IPS-20b (cell line): ENCODE measurements at regions not wholly inside any gene's neighbourhood (a gene's known extent, or its start where the extent isn't known, plus 50 kb on each side); places are given as distances from the start of the nearest gene placed in this dataset.

Source experiments
- H3K27ac ChIP-seq: one replicate; pipeline ENCODE4 v1.5.1; 2013; ENCODE audit warnings: low read length
- H3K27me3 ChIP-seq: 2 replicates; pipeline ENCODE4 v1.6.1; 2013; ENCODE audit warnings: mild to moderate bottlenecking, low read length, inconsistent platforms; ENCODE audit not compliant: insufficient read depth
- H3K36me3 ChIP-seq: 2 replicates; pipeline ENCODE4 v1.6.1; 2013; ENCODE audit warnings: low read depth, mild to moderate bottlenecking, inconsistent platforms, low read length, moderate library complexity; ENCODE audit not compliant: insufficient read depth
- H3K4me1 ChIP-seq: 2 replicates; pipeline ENCODE4 v1.6.1; 2013; ENCODE audit warnings: mild to moderate bottlenecking, control low read depth, inconsistent platforms, low read length, moderate library complexity; ENCODE audit not compliant: insufficient read depth
- H3K4me3 ChIP-seq: 2 replicates; pipeline ENCODE4 v1.5.1; 2013; ENCODE audit warnings: mild to moderate bottlenecking, low read length, inconsistent platforms
- H3K9ac ChIP-seq: 2 replicates; pipeline ENCODE4 v1.6.1; 2013; ENCODE audit warnings: low read depth, mild to moderate bottlenecking, inconsistent platforms, low read length, moderate library complexity
- H3K9me3 ChIP-seq: 2 replicates; pipeline ENCODE4 v1.6.1; 2013; ENCODE audit warnings: mild to moderate bottlenecking, low read depth, low read length, inconsistent platforms; ENCODE audit not compliant: insufficient read depth

- Histone ChIP-seq H3K27ac (no peak overlapping the region), H3K36me3 (no peaks in the 10 kb centered on the region), H3K4me1 (no peaks in the 10 kb centered on the region), H3K4me3 (no peak overlapping the region), H3K9ac (no peak overlapping the region), H3K9me3 (no peaks in the 10 kb centered on the region), H3K27me3 (no peaks in the 10 kb centered on the region)
These were observed 567.7 kb downstream of the CAAP1 start for GRCh38 chr9:26324786-26325443.

- H3K4me1 ChIP-seq, result no peaks in the 10 kb centered on the region
- no peaks in the 10 kb centered on the region for H3K27me3 ChIP-seq
- no peaks in the 10 kb centered on the region for H3K36me3 ChIP-seq
These were observed 570.7 kb downstream of the CAAP1 start for GRCh38 chr9:26321935-26322334.

DNA sequence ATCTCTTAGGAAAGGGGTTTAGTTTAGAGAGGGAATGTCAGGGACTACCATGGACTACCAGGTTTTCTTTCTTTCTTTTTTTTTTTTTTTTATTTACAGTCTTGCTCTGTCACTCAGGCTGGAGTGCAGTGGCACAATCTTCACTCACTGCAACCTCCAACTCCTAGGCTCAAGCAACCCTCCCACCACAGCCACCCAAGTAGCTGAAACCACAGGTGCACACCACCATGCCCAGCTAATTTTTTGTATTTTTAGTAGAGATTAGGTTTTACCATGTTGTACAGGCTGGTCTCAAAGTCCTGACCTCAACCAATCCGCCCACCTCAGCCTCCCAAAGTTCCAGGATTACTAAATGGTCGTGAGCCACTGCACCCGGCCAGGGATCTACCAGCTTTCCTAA, 572.7 kb downstream of the CAAP1 start:
- H3K9me3 ChIP-seq, result no peaks in the 10 kb centered on the region
- H3K4me1 ChIP-seq, result no peaks in the 10 kb centered on the region
- H3K36me3 ChIP-seq, result no peaks in the 10 kb centered on the region
- no peaks in the 10 kb centered on the region for H3K27me3 ChIP-seq
- no peak overlapping the region for H3K27ac ChIP-seq
- H3K4me3 ChIP-seq, result no peak overlapping the region
- H3K9ac ChIP-seq, result no peak overlapping the region

More at GRCh38 chr9:26321935-26322334, 570.7 kb downstream of the CAAP1 start:
- Histone ChIP-seq H3K9me3 (no peaks in the 10 kb centered on the region), H3K27ac (no peak overlapping the region), H3K4me3 (no peak overlapping the region), H3K9ac (no peak overlapping the region)

DNA sequence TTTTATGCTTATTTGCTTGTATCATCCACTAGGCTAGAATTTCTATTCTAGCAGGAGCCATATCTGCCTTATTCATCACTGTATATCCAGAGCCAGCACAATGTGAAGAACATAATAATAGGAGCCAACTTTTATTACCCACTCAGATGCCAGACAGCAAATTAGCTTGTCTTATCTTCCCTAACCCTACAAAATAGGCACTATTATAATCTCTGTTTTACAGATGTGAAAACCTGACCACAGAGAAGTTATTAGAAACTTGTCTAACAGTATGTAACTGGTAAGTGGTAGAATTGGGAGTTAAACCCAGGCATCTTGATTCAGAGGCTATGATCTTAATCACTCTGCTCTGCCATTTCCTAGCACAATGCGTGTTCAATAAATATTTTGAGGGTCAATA, 579.5 kb downstream of the CAAP1 start:
- H3K9me3 ChIP-seq, result no peaks in the 10 kb centered on the region
- no peak overlapping the region for H3K27ac ChIP-seq
- H3K9ac ChIP-seq, result no peak overlapping the region
- H3K36me3 ChIP-seq, result no peaks in the 10 kb centered on the region
- H3K4me3 ChIP-seq, result no peak overlapping the region
- no peaks in the 10 kb centered on the region for H3K27me3 ChIP-seq
- H3K4me1 ChIP-seq, result no peaks in the 10 kb centered on the region

GRCh38 chr9:26311463-26311995, 581.1 kb downstream of the CAAP1 start:
- no peak overlapping the region for H3K27ac ChIP-seq
- no peaks in the 10 kb centered on the region for H3K36me3 ChIP-seq
- H3K27me3 ChIP-seq, result no peaks in the 10 kb centered on the region
- H3K9me3 ChIP-seq, result no peaks in the 10 kb centered on the region
- no peak overlapping the region for H3K4me3 ChIP-seq
- no peak overlapping the region for H3K9ac ChIP-seq
- H3K4me1 ChIP-seq, result no peaks in the 10 kb centered on the region

DNA sequence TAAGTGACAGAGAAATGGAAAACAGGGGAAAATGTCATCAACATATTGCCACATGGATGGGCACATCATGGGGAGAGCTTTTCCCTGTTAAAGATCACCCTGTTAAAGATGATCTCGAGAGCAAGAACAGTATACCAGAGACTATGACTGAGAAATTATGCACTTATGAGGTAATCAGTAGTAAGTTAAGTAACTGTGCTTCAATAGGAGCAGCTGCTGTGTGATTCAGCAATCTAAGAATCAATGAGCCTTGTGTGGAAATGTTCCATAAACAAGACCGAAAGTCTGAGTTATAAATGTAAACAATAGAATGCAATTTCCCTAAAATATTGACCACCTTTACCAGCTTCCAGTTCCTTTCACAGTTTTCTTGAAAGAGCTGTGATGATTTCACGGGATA, 582.3 kb downstream of the CAAP1 start:
- no peak overlapping the region for H3K4me3 ChIP-seq
- no peaks in the 10 kb centered on the region for H3K4me1 ChIP-seq
- no peaks in the 10 kb centered on the region for H3K36me3 ChIP-seq
- H3K27me3 ChIP-seq, result no peaks in the 10 kb centered on the region
- H3K9me3 ChIP-seq, result no peaks in the 10 kb centered on the region
- no peak overlapping the region for H3K9ac ChIP-seq
- H3K27ac ChIP-seq, result no peak overlapping the region

DNA sequence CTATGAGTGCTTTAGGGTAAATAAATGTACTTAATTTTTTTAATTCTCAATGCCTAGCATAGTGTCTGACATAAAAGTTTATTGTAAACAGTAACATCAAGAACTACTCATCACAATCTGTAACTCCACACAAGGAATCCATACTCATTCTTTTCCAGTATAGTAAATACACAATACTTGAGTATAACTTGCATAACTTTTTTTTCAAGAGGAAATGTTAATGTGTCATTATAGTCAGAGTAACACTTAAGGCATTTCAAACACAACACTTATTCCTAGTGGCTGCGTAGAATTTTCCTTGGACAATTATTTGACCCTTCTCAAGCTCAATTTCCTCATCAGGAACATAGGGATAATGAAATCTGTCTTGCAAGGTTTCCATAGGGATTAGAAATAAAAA, 584.3 kb downstream of the CAAP1 start:
- Histone ChIP-seq H3K9ac (no peak overlapping the region), H3K36me3 (no peaks in the 10 kb centered on the region), H3K4me1 (no peaks in the 10 kb centered on the region), H3K27me3 (no peaks in the 10 kb centered on the region), H3K4me3 (no peak overlapping the region), H3K27ac (no peak overlapping the region), H3K9me3 (no peaks in the 10 kb centered on the region)

DNA sequence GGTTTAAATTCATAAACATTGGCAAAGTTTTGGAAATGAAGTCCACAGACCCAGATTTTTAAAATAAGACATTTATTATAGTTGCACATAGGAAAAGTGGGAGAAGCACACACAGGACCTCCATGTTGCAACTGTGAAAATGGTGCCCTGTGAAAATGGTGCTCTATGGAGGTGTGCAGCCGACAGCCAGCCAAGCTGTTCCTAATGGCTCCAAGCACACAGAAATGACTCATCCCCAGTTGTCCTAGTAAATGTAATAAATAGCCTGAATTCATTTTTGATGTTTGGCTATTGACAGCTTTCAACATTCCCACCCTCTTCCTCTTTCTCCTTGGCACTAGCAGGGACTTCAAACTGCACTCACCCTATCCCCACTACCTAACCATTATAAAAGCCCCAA, 590.9 kb downstream of the CAAP1 start:
- no peaks in the 10 kb centered on the region for H3K4me1 ChIP-seq
- H3K4me3 ChIP-seq, result no peak overlapping the region
- H3K27ac ChIP-seq, result no peak overlapping the region
- no peaks in the 10 kb centered on the region for H3K36me3 ChIP-seq
- no peaks in the 10 kb centered on the region for H3K9me3 ChIP-seq
- no peak overlapping the region for H3K9ac ChIP-seq
- H3K27me3 ChIP-seq, result no peaks in the 10 kb centered on the region

GRCh38 chr9:26301046-26301445, 591.6 kb downstream of the CAAP1 start:
- no peaks in the 10 kb centered on the region for H3K4me1 ChIP-seq
- no peak overlapping the region for H3K4me3 ChIP-seq
- no peak overlapping the region for H3K27ac ChIP-seq
- H3K9me3 ChIP-seq, result no peaks in the 10 kb centered on the region
- no peaks in the 10 kb centered on the region for H3K27me3 ChIP-seq
- no peaks in the 10 kb centered on the region for H3K36me3 ChIP-seq
- H3K9ac ChIP-seq, result no peak overlapping the region

- Histone ChIP-seq H3K27me3 (no peaks in the 10 kb centered on the region), H3K9me3 (no peaks in the 10 kb centered on the region), H3K9ac (no peak overlapping the region), H3K4me1 (peaks cover 5% of the 10 kb centered on the region; the same call in 1 of the 2 replicates), H3K4me3 (no peak overlapping the region), H3K36me3 (no peaks in the 10 kb centered on the region), H3K27ac (no peak overlapping the region)
These were observed 595.6 kb downstream of the CAAP1 start for GRCh38 chr9:26296910-26297572.

DNA sequence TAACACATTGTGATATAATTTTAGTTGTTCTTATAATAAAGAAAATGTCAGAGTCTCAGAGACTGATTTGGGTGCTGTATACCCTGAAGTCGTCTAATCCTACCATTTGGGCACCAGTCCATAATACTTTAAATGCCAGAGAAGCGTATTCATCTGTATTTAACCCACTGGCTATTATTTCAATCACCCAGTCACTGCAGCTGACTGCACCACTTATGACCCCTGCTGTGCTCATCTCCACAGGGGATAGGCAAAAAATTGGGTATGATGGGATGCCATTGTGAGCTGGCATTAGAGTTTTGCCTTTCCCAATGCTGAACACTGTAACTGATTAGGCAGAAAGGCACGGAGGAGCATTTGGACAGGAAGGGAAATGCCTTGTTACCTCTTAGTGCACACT, 599.7 kb downstream of the CAAP1 start:
- Histone ChIP-seq H3K36me3 (no peaks in the 10 kb centered on the region), H3K27me3 (no peaks in the 10 kb centered on the region), H3K4me1 (peaks cover 5% of the 10 kb centered on the region; the same call in 1 of the 2 replicates), H3K9ac (no peak overlapping the region), H3K4me3 (no peak overlapping the region), H3K9me3 (no peaks in the 10 kb centered on the region), H3K27ac (no peak overlapping the region)

- H3K4me1 ChIP-seq, result peaks cover 9% of the 10 kb centered on the region; the same call in 1 of the 2 replicates
These were observed 593.4 kb upstream of the TUSC1 start for GRCh38 chr9:26271495-26272122.

More at GRCh38 chr9:26271495-26272122, 593.4 kb upstream of the TUSC1 start:
- Histone ChIP-seq H3K9ac (no peak overlapping the region), H3K36me3 (no peaks in the 10 kb centered on the region), H3K4me3 (no peak overlapping the region), H3K27me3 (no peaks in the 10 kb centered on the region), H3K9me3 (no peaks in the 10 kb centered on the region), H3K27ac (no peak overlapping the region)
